ENCODE measurements at regions not wholly inside any gene's neighbourhood (a gene's known extent, or its start where the extent isn't known, plus 50 kb on each side); places are given as distances from the start of the nearest gene placed in this dataset.

- H3K79me2 ChIP-seq, result no peaks in the 10 kb centered on the region
- no peaks in the 10 kb centered on the region for H3K9me3 ChIP-seq (ENCODE audit: low read depth)
- H3K27ac ChIP-seq, result no peak overlapping the region
- 90% methylated on average over 1 of the region's 1 CpG for WGBS (ENCODE audit: low lambda C conversion rate, missing lambda C conversion rate)
- no peak overlapping the region for H3K4me2 ChIP-seq
- no peaks in the 10 kb centered on the region for H3K9me2 ChIP-seq (replicated peaks; ENCODE audit: insufficient read depth)
- no peak for DNase-seq (ENCODE audit: low spot score)
- H3K4me3 ChIP-seq, result no peak overlapping the region
- no peak overlapping the region for H2AFZ ChIP-seq
- H3K4me1 ChIP-seq (ENCODE audit: insufficient read depth), result no peaks in the 10 kb centered on the region
- no peaks in the 10 kb centered on the region for H3K36me3 ChIP-seq (replicated peaks; ENCODE audit: insufficient read depth, low read depth)
- H3K27me3 ChIP-seq, result no peaks in the 10 kb centered on the region
- H4K20me1 ChIP-seq (ENCODE audit: insufficient read depth, poor library complexity, severe bottlenecking), result no peaks in the 10 kb centered on the region
- no peak for TF ChIP-seq CTCF (IDR thresholded peaks at IDR 0.05; ENCODE audit: poor library complexity)
- no peak for TF ChIP-seq EZH2phosphoT487 (IDR thresholded peaks at IDR 0.05; ENCODE audit: low read depth, severe bottlenecking, unreplicated experiment)
- TF ChIP-seq EZH2 (IDR thresholded peaks at IDR 0.05; ENCODE audit: borderline replicate concordance), result no peak
Measured at GRCh38 chr3:94210256-94210655, 147.4 kb downstream of the NSUN3 start.

GRCh38 chr3:94217406-94217805, 154.5 kb downstream of the NSUN3 start:
- DNase-seq (ENCODE audit: low spot score), result no peak
- 74% methylated on average over 4 of the region's 4 CpGs for WGBS (ENCODE audit: low lambda C conversion rate, missing lambda C conversion rate)
- H3K4me3 ChIP-seq, result no peak overlapping the region
- TF ChIP-seq EZH2 (IDR thresholded peaks at IDR 0.05; ENCODE audit: borderline replicate concordance) (no peak), EZH2phosphoT487 (IDR thresholded peaks at IDR 0.05; ENCODE audit: low read depth, severe bottlenecking, unreplicated experiment) (no peak), CTCF (IDR thresholded peaks at IDR 0.05; ENCODE audit: poor library complexity) (no peak)
- no peaks in the 10 kb centered on the region for H3K79me2 ChIP-seq
- no peaks in the 10 kb centered on the region for H4K20me1 ChIP-seq (ENCODE audit: insufficient read depth, poor library complexity, severe bottlenecking)
- no peak overlapping the region for H2AFZ ChIP-seq
- H3K36me3 ChIP-seq (replicated peaks; ENCODE audit: insufficient read depth, low read depth), result no peaks in the 10 kb centered on the region
- no peaks in the 10 kb centered on the region for H3K4me1 ChIP-seq (ENCODE audit: insufficient read depth)
- no peak overlapping the region for H3K4me2 ChIP-seq
- H3K9me3 ChIP-seq (ENCODE audit: low read depth), result no peaks in the 10 kb centered on the region
- H3K27ac ChIP-seq, result no peak overlapping the region
- H3K9me2 ChIP-seq (replicated peaks; ENCODE audit: insufficient read depth), result no peaks in the 10 kb centered on the region
- H3K27me3 ChIP-seq, result no peaks in the 10 kb centered on the region

- H3K79me2 ChIP-seq, result no peaks in the 10 kb centered on the region
- no peaks in the 10 kb centered on the region for H3K36me3 ChIP-seq (replicated peaks; ENCODE audit: insufficient read depth, low read depth)
- no peaks in the 10 kb centered on the region for H3K4me1 ChIP-seq (ENCODE audit: insufficient read depth)
- TF ChIP-seq EZH2phosphoT487 (IDR thresholded peaks at IDR 0.05; ENCODE audit: low read depth, severe bottlenecking, unreplicated experiment), result no peak
- TF ChIP-seq EZH2 (IDR thresholded peaks at IDR 0.05; ENCODE audit: borderline replicate concordance), result no peak
- TF ChIP-seq CTCF (IDR thresholded peaks at IDR 0.05; ENCODE audit: poor library complexity), result no peak
- no peaks in the 10 kb centered on the region for H4K20me1 ChIP-seq (ENCODE audit: insufficient read depth, poor library complexity, severe bottlenecking)
- DNase-seq (ENCODE audit: low spot score), result no peak
- H3K4me3 ChIP-seq, result no peak overlapping the region
- no peak overlapping the region for H3K4me2 ChIP-seq
- no peak overlapping the region for H3K27ac ChIP-seq
- H2AFZ ChIP-seq, result no peak overlapping the region
- 88% methylated on average over 2 of the region's 2 CpGs for WGBS (ENCODE audit: low lambda C conversion rate, missing lambda C conversion rate)
- no peaks in the 10 kb centered on the region for H3K27me3 ChIP-seq
- H3K9me3 ChIP-seq (ENCODE audit: low read depth), result no peaks in the 10 kb centered on the region
- no peaks in the 10 kb centered on the region for H3K9me2 ChIP-seq (replicated peaks; ENCODE audit: insufficient read depth)
Measured at GRCh38 chr3:94220426-94220825, 157.6 kb downstream of the NSUN3 start.

- H3K27ac ChIP-seq, result no peak overlapping the region
- H3K4me2 ChIP-seq, result no peak overlapping the region
- no peaks in the 10 kb centered on the region for H3K9me3 ChIP-seq (ENCODE audit: low read depth)
- TF ChIP-seq CTCF (IDR thresholded peaks at IDR 0.05; ENCODE audit: poor library complexity) (no peak), EZH2 (IDR thresholded peaks at IDR 0.05; ENCODE audit: borderline replicate concordance) (no peak), EZH2phosphoT487 (IDR thresholded peaks at IDR 0.05; ENCODE audit: low read depth, severe bottlenecking, unreplicated experiment) (no peak)
- no peaks in the 10 kb centered on the region for H3K36me3 ChIP-seq (replicated peaks; ENCODE audit: insufficient read depth, low read depth)
- no peaks in the 10 kb centered on the region for H3K27me3 ChIP-seq
- H3K9me2 ChIP-seq (replicated peaks; ENCODE audit: insufficient read depth), result no peaks in the 10 kb centered on the region
- H3K4me3 ChIP-seq, result no peak overlapping the region
- peaks cover 4% of the 10 kb centered on the region for H3K4me1 ChIP-seq (ENCODE audit: insufficient read depth)
- no peak overlapping the region for H2AFZ ChIP-seq
- no peak for DNase-seq (ENCODE audit: low spot score)
- no peaks in the 10 kb centered on the region for H4K20me1 ChIP-seq (ENCODE audit: insufficient read depth, poor library complexity, severe bottlenecking)
- H3K79me2 ChIP-seq, result no peaks in the 10 kb centered on the region
Measured at GRCh38 chr3:94221829-94222228, 159.0 kb downstream of the NSUN3 start.
